ENCODE measurements at regions not wholly inside any gene's neighbourhood (a gene's known extent, or its start where the extent isn't known, plus 50 kb on each side); places are given as distances from the start of the nearest gene placed in this dataset.

DNA sequence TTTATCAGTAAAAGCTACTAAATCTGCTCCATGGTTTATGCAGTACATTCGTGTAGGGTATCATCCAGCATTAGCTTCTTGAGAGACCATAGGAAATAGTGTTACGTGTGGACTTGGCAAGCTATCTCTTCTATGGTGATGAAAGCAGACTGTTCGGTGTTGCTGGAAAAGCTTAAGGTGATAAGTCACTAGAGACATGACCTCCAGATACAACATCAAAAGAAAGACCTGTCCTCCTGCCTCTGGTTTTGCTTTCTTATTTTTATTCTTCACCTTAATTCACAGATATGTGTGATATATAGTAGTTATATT, 53.5 kb upstream of the S1PR1 start:
- no peak for TF ChIP-seq POLR2A (IDR thresholded peaks at IDR 0.05; ENCODE audit: low read depth)
- TF ChIP-seq CTCF (IDR thresholded peaks at IDR 0.05) = no peak
- no peak for TF ChIP-seq EP300 (IDR thresholded peaks at IDR 0.05)
- TF ChIP-seq POLR2AphosphoS5 (IDR thresholded peaks at IDR 0.05) = no peak

Data from esophagus muscularis mucosa (tissue), 4 donors.